HG02884 (cell line): ENCODE measurements at regions not wholly inside any gene's neighbourhood (a gene's known extent, or its start where the extent isn't known, plus 50 kb on each side); places are given as distances from the start of the nearest gene placed in this dataset.
"Not testable (repeated sequence)": the region's sequence is repeated elsewhere in the genome, so short reads cannot be mapped to it uniquely, and the experiment has no call there.

Experiments
- ATAC-seq: cut with Tn5 transposase; IDR thresholded peaks from one replicate; pipeline ENCODE4 v1.9.1; 2021; ENCODE audit warnings: mild to moderate bottlenecking, moderate library complexity; ENCODE audit not compliant: unreplicated experiment

- no peak for ATAC-seq
Measured at GRCh38 chr17:71176331-71176730, 944.5 kb upstream of the SOX9 start.

GRCh38 chr17:71176928-71177443 is 943.8 kb upstream of the SOX9 start:
- ATAC-seq, result no peak

- no peak for ATAC-seq
Measured at GRCh38 chr17:71180801-71181385, 939.9 kb upstream of the SOX9 start.

- ATAC-seq, result no peak
Measured at GRCh38 chr17:71183066-71183660, 937.7 kb upstream of the SOX9 start.

- no peak for ATAC-seq
Measured at GRCh38 chr17:71184716-71185115, 936.1 kb upstream of the SOX9 start.

GRCh38 chr17:71187145-71187878 is 933.5 kb upstream of the SOX9 start:
- ATAC-seq, result no peak

- no peak for ATAC-seq
Measured at GRCh38 chr17:71188811-71189492, 931.9 kb upstream of the SOX9 start.

GRCh38 chr17:71189493-71189831 is 931.4 kb upstream of the SOX9 start:
- ATAC-seq, result no peak

- ATAC-seq, result no peak
Measured at GRCh38 chr17:71192039-71192555, 928.7 kb upstream of the SOX9 start.

GRCh38 chr17:71192848-71193247 is 928.0 kb upstream of the SOX9 start:
- ATAC-seq, result no peak

GRCh38 chr17:71200597-71200996 is 920.2 kb upstream of the SOX9 start:
- no peak for ATAC-seq

- ATAC-seq, result no peak
Measured at GRCh38 chr17:71201639-71202038, 919.2 kb upstream of the SOX9 start.

- no peak for ATAC-seq
Measured at GRCh38 chr17:71202449-71202848, 918.4 kb upstream of the SOX9 start.

GRCh38 chr17:71203953-71204352 is 916.9 kb upstream of the SOX9 start:
- no peak for ATAC-seq

- ATAC-seq, result not testable (repeated sequence)
Measured at GRCh38 chr17:71205951-71206350, 914.9 kb upstream of the SOX9 start.

- ATAC-seq, result no peak
Measured at GRCh38 chr17:71208111-71208704, 912.6 kb upstream of the SOX9 start.

- ATAC-seq, result no peak
Measured at GRCh38 chr17:71213936-71214335, 906.9 kb upstream of the SOX9 start.

- no peak for ATAC-seq
Measured at GRCh38 chr17:71217769-71218168, 903.1 kb upstream of the SOX9 start.

- no peak for ATAC-seq
Measured at GRCh38 chr17:71224824-71225575, 895.8 kb upstream of the SOX9 start.

- no peak for ATAC-seq
Measured at GRCh38 chr17:71227841-71228240, 893.0 kb upstream of the SOX9 start.
